NB4 (cell line): ENCODE measurements at regions not wholly inside any gene's neighbourhood (a gene's known extent, or its start where the extent isn't known, plus 50 kb on each side); places are given as distances from the start of the nearest gene placed in this dataset.
"Not testable (repeated sequence)": the region's sequence is repeated elsewhere in the genome, so short reads cannot be mapped to it uniquely, and the experiment has no call there.

Experiments used
- DNase-seq: peaks from one replicate; pipeline ENCODE4 v3.0.0; 2010; ENCODE audit warnings: low read depth
- H3K4me3 ChIP-seq: one replicate; pipeline ENCODE4 v1.5.1; 2011; ENCODE audit warnings: mild to moderate bottlenecking, low read depth, low read length, moderate library complexity
- MYC ChIP-seq: IDR thresholded peaks from 2 replicates; pipeline ENCODE4 v1.6.1; 2011; ENCODE audit warnings: low read depth, low read length
- POLR2A ChIP-seq: IDR thresholded peaks from 2 replicates; pipeline ENCODE4 v1.6.1; 2011; ENCODE audit warnings: mild to moderate bottlenecking; ENCODE audit not compliant: insufficient read length; ENCODE audit errors: extremely low read depth
- TF ChIP-seq, protein P1 (sequence below): IDR thresholded peaks from one replicate; pipeline ENCODE4 v1.5.1; 2012; ENCODE audit warnings: low read depth, low read length
- TF ChIP-seq, protein P2 (sequence below): IDR thresholded peaks from 2 replicates; pipeline ENCODE4 v1.6.1; 2011; ENCODE audit warnings: low read depth, low read length

- no peak overlapping the region for H3K4me3 ChIP-seq
- TF ChIP-seq, protein P1, sequence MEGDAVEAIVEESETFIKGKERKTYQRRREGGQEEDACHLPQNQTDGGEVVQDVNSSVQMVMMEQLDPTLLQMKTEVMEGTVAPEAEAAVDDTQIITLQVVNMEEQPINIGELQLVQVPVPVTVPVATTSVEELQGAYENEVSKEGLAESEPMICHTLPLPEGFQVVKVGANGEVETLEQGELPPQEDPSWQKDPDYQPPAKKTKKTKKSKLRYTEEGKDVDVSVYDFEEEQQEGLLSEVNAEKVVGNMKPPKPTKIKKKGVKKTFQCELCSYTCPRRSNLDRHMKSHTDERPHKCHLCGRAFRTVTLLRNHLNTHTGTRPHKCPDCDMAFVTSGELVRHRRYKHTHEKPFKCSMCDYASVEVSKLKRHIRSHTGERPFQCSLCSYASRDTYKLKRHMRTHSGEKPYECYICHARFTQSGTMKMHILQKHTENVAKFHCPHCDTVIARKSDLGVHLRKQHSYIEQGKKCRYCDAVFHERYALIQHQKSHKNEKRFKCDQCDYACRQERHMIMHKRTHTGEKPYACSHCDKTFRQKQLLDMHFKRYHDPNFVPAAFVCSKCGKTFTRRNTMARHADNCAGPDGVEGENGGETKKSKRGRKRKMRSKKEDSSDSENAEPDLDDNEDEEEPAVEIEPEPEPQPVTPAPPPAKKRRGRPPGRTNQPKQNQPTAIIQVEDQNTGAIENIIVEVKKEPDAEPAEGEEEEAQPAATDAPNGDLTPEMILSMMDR, result no peak
- TF ChIP-seq POLR2A, result no peak
- TF ChIP-seq MYC, result no peak
- TF ChIP-seq, protein P2, sequence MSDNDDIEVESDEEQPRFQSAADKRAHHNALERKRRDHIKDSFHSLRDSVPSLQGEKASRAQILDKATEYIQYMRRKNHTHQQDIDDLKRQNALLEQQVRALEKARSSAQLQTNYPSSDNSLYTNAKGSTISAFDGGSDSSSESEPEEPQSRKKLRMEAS, result no peak
- DNase-seq, result no peak
Measured at GRCh38 chr2:82333697-82334096, 2029.1 kb upstream of the LRRTM1 start.

GRCh38 chr2:82330155-82330554 is 2025.6 kb upstream of the LRRTM1 start:
- no peak for TF ChIP-seq MYC
- TF ChIP-seq, protein P1, result no peak
- TF ChIP-seq, protein P2, result no peak
- no peak for TF ChIP-seq POLR2A
- no peak for DNase-seq
- no peak overlapping the region for H3K4me3 ChIP-seq

DNA sequence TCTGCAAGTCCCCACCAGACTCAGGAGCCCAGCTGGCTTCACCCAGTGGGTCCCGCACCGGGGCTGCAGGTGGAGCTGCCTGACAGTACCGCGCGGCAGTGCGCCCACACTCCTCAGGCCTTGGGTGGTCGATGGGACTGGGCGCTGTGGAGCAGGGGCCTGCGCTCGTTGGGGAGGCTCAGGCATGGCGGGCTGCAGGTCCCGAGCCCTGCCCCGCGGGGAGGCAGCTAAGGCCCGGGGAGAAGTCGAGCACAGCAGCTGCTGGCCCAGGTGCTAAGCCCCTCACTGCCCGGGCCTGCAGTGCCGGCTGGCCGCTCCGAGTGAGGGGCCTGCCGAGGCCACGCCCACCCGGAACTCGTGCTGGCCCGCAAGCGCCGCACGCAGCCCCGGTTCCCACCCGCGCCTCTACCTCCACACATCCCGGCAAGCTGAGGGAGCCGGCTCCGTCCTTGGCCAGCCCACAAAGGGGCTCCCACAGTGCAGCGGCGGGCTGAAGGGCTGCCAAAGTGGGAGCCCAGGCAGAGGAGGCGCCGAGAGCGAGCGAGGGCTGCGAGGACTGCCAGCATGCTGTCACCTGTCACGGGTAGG is 2021.7 kb upstream of the LRRTM1 start:
- DNase-seq, H3K4me3 ChIP-seq: not testable (repeated sequence)

GRCh38 chr2:82320296-82320695 is 2015.7 kb upstream of the LRRTM1 start:
- DNase-seq, result no peak
- TF ChIP-seq, protein P1, result no peak
- TF ChIP-seq, protein P2, result no peak
- TF ChIP-seq POLR2A (no peak), MYC (no peak)
- H3K4me3 ChIP-seq, result no peak overlapping the region

- TF ChIP-seq, protein P1, result no peak
- TF ChIP-seq MYC, result no peak
- no peak for TF ChIP-seq POLR2A
- TF ChIP-seq, protein P2, result no peak
- no peak for DNase-seq
- no peak overlapping the region for H3K4me3 ChIP-seq
Measured at GRCh38 chr2:82317012-82317411, 2012.5 kb upstream of the LRRTM1 start.

GRCh38 chr2:82316586-82316985 is 2012.0 kb upstream of the LRRTM1 start:
- no peak overlapping the region for H3K4me3 ChIP-seq
- DNase-seq, result no peak
- TF ChIP-seq, protein P2, result no peak
- no peak for TF ChIP-seq MYC
- TF ChIP-seq, protein P1, result no peak
- no peak for TF ChIP-seq POLR2A
